ENCODE measurements at regions not wholly inside any gene's neighbourhood (a gene's known extent, or its start where the extent isn't known, plus 50 kb on each side); places are given as distances from the start of the nearest gene placed in this dataset.

DNA sequence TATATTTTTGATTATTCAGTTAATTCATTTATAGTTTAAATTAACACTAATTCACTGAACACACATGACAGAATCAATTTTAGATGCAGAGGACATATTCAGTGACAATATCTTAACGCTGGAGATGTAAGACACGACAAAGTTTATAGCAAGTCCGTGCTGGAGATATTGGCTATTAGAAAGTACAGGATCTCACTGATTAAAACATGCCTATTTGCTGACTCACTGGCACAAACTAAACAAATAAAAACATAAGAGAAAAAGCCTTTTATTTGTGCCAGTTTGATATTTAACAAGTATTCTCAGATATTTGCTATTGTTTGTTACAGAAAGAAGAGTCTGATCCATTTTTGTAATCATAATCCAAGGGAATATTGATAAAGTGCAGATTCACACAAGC, 1122.9 kb upstream of the B3GALT2 start:
- Histone ChIP-seq H3K27ac (no peak overlapping the region), H3K9me3 (no peaks in the 10 kb centered on the region), H3K4me3 (no peak overlapping the region), H3K4me1 (no peaks in the 10 kb centered on the region), H3K36me3 (no peaks in the 10 kb centered on the region), H3K27me3 (no peaks in the 10 kb centered on the region)
- no peak for TF ChIP-seq POLR2A (IDR thresholded peaks at IDR 0.05)
- no peak for TF ChIP-seq CTCF (IDR thresholded peaks at IDR 0.05)
- no peak for TF ChIP-seq POLR2AphosphoS5 (IDR thresholded peaks at IDR 0.05)
- TF ChIP-seq EP300 (IDR thresholded peaks at IDR 0.05) = no peak
- DNase-seq (ENCODE audit: low spot score in 2 of 2) = no peak
- WGBS = 66% methylated on average over 3 of the region's 3 CpGs

- Histone ChIP-seq H3K9me3 (no peaks in the 10 kb centered on the region), H3K27ac (no peak overlapping the region), H3K27me3 (no peaks in the 10 kb centered on the region), H3K36me3 (no peaks in the 10 kb centered on the region), H3K4me3 (no peak overlapping the region), H3K4me1 (no peaks in the 10 kb centered on the region)
- TF ChIP-seq EP300 (IDR thresholded peaks at IDR 0.05) = no peak
- no peak for DNase-seq (ENCODE audit: low spot score in 2 of 2)
- WGBS = 77% methylated on average over 4 of the region's 4 CpGs
These were observed 1114.4 kb upstream of the B3GALT2 start for GRCh38 chr1:194300776-194301175.

DNA sequence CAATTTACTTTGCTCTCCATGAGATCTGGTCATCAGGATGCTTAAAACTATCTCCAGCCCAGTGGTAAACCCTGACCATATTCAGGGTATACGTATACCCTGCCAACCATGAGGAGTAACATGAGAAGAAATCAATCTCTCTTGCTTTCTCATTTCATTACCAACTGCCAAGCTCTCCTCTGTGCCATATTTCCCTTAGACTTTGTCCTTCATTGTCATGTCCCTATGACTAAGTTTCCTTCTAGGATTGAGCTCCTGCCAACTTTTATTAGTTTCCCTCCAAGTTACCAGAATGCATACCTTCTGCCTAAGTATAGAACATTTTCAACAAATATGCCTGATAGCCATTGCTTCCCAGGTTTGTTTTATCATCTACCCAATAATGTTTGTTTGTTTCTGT, 1113.9 kb upstream of the B3GALT2 start:
- no peak overlapping the region for H3K27ac ChIP-seq
- WGBS = 96% methylated on average over 1 of the region's 1 CpG

GRCh38 chr1:194298007-194298598, 1111.7 kb upstream of the B3GALT2 start:
- Histone ChIP-seq H3K36me3 (no peaks in the 10 kb centered on the region), H3K4me3 (no peak overlapping the region), H3K27ac (no peak overlapping the region), H3K9me3 (no peaks in the 10 kb centered on the region), H3K27me3 (no peaks in the 10 kb centered on the region), H3K4me1 (no peaks in the 10 kb centered on the region)
- DNase-seq (ENCODE audit: low spot score in 2 of 2) = no peak
- no peak for TF ChIP-seq EP300 (IDR thresholded peaks at IDR 0.05)
- no peak for TF ChIP-seq CTCF (IDR thresholded peaks at IDR 0.05)
- TF ChIP-seq POLR2AphosphoS5 (IDR thresholded peaks at IDR 0.05) = no peak
- TF ChIP-seq POLR2A (IDR thresholded peaks at IDR 0.05) = no peak
- 95% methylated on average over 1 of the region's 1 CpG for WGBS

More for the DNA sequence above, 1113.9 kb upstream of the B3GALT2 start:
- no peak for DNase-seq (ENCODE audit: low spot score in 2 of 2)
- TF ChIP-seq CTCF (IDR thresholded peaks at IDR 0.05) (no peak), EP300 (IDR thresholded peaks at IDR 0.05) (no peak), POLR2A (IDR thresholded peaks at IDR 0.05) (no peak), POLR2AphosphoS5 (IDR thresholded peaks at IDR 0.05) (no peak)
- no peak overlapping the region for H3K4me3 ChIP-seq
- H3K4me1 ChIP-seq = no peaks in the 10 kb centered on the region
- H3K36me3 ChIP-seq = no peaks in the 10 kb centered on the region
- no peaks in the 10 kb centered on the region for H3K9me3 ChIP-seq
- H3K27me3 ChIP-seq = no peaks in the 10 kb centered on the region

DNA sequence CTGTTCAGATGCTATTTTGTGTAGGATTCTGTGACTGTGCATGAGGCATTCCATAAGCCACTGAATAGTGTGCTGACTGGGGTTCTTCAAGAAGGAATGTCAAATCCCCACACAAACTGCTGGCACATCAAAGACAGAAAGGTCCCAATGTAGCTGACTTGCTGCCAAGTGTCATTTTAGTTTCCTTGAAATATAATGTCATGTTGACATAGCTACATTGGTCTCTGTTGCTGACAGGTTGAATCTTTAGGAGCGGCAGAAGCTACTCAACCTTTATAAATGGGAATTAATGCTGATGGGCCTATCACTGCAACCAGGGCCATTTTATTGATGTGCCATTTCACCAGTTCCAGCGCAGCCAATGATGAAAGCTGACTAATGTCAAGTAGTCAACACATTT, 1110.7 kb upstream of the B3GALT2 start:
- WGBS = 96% methylated on average over 2 of the region's 2 CpGs
- Histone ChIP-seq H3K9me3 (no peaks in the 10 kb centered on the region), H3K36me3 (no peaks in the 10 kb centered on the region), H3K4me3 (no peak overlapping the region), H3K4me1 (no peaks in the 10 kb centered on the region), H3K27ac (no peak overlapping the region), H3K27me3 (no peaks in the 10 kb centered on the region)
- TF ChIP-seq CTCF (IDR thresholded peaks at IDR 0.05) = no peak
- no peak for TF ChIP-seq POLR2AphosphoS5 (IDR thresholded peaks at IDR 0.05)
- no peak for TF ChIP-seq POLR2A (IDR thresholded peaks at IDR 0.05)
- TF ChIP-seq EP300 (IDR thresholded peaks at IDR 0.05) = no peak
- DNase-seq (ENCODE audit: low spot score in 2 of 2) = no peak

DNA sequence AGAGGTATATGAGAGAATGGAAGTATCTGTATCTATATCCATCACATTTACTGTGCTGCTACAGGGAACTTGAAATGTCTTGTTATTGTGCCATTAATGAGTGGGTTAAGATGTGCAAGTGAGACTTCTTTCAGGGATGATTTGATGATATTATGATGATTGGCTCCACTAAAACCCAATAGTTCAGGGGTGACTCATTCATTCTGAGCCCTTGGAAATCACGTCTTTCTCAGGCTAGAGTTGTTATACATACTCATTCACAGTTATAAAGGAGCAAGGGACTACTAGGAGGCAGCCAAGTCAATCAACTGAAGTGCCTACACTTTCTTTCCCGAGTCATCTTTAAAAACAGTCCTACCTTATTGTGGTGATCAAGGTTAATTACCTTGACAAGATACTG, 1109.8 kb upstream of the B3GALT2 start:
- no peak for DNase-seq (ENCODE audit: low spot score in 2 of 2)
- Histone ChIP-seq H3K27me3 (no peaks in the 10 kb centered on the region), H3K4me1 (no peaks in the 10 kb centered on the region), H3K27ac (no peak overlapping the region), H3K9me3 (no peaks in the 10 kb centered on the region), H3K36me3 (no peaks in the 10 kb centered on the region), H3K4me3 (no peak overlapping the region)
- WGBS = 70% methylated on average over 2 of the region's 2 CpGs
- no peak for TF ChIP-seq POLR2A (IDR thresholded peaks at IDR 0.05)
- TF ChIP-seq EP300 (IDR thresholded peaks at IDR 0.05) = no peak
- no peak for TF ChIP-seq CTCF (IDR thresholded peaks at IDR 0.05)
- TF ChIP-seq POLR2AphosphoS5 (IDR thresholded peaks at IDR 0.05) = no peak
